Neuronal stem cell (in vitro differentiated cells): ENCODE measurements at regions not wholly inside any gene's neighbourhood (a gene's known extent, or its start where the extent isn't known, plus 50 kb on each side); places are given as distances from the start of the nearest gene placed in this dataset.

Experiments used
- DNase-seq: peaks from one replicate; pipeline ENCODE4 v3.0.0-alpha.2; 2013; ENCODE audit warnings: low spot score
- H2AFZ ChIP-seq: one replicate; pipeline ENCODE4 v1.6.1; 2013; ENCODE audit warnings: mild to moderate bottlenecking, low read length, inconsistent platforms
- H2AK5ac ChIP-seq: 2 replicates; pipeline ENCODE4 v1.6.1; 2013; ENCODE audit warnings: low read depth, mild to moderate bottlenecking, inconsistent platforms, low read length, moderate library complexity, mixed read lengths
- H2BK120ac ChIP-seq: 2 replicates; pipeline ENCODE4 v1.6.1; 2013; ENCODE audit warnings: low read depth, mild to moderate bottlenecking, inconsistent platforms, low read length, moderate library complexity, mixed read lengths
- H2BK12ac ChIP-seq: one replicate; pipeline ENCODE4 v1.6.1; 2013; ENCODE audit warnings: low read length, inconsistent platforms
- H2BK15ac ChIP-seq: 2 replicates; pipeline ENCODE4 v1.6.1; 2013; ENCODE audit warnings: mild to moderate bottlenecking, low read length, inconsistent platforms, mixed read lengths
- H2BK5ac ChIP-seq: one replicate; pipeline ENCODE4 v1.6.1; 2013; ENCODE audit warnings: inconsistent platforms, mild to moderate bottlenecking, low read length, moderate library complexity
- H3K14ac ChIP-seq: one replicate; pipeline ENCODE4 v1.6.1; 2013; ENCODE audit warnings: low read length, inconsistent platforms
- H3K18ac ChIP-seq: 2 replicates; pipeline ENCODE4 v1.6.1; 2013; ENCODE audit warnings: low read length, inconsistent platforms
- H3K23ac ChIP-seq: 2 replicates; pipeline ENCODE4 v1.6.1; 2013; ENCODE audit warnings: low read depth, mild to moderate bottlenecking, mixed read lengths, low read length, inconsistent platforms; ENCODE audit not compliant: poor library complexity
- H3K27ac ChIP-seq: replicated peaks from 3 replicates; pipeline ENCODE4 v1.5.1; 2013; ENCODE audit warnings: low read length, inconsistent platforms
- H3K27me3 ChIP-seq, 3 experiments: 2 replicates each; pipeline ENCODE4 v1.6.1; 2013; ENCODE audit warnings: low read length in 3 of 3, mild to moderate bottlenecking in 2 of 3, inconsistent platforms in 1 of 3, low read depth in 1 of 3, mixed read lengths in 1 of 3, moderate library complexity in 1 of 3; ENCODE audit not compliant: control insufficient read depth in 3 of 3, insufficient read depth in 3 of 3
- H3K36me3 ChIP-seq, 2 donors: replicated peaks in 1 of 2; 2 replicates each; pipeline ENCODE4 v1.6.1; 2013; ENCODE audit warnings: low read length in 2 of 2; ENCODE audit not compliant: control insufficient read depth in 2 of 2, insufficient read depth in 2 of 2
- H3K4ac ChIP-seq: 2 replicates; pipeline ENCODE4 v1.6.1; 2013; ENCODE audit warnings: inconsistent platforms, mild to moderate bottlenecking, low read length, moderate library complexity
- H3K4me1 ChIP-seq, 2 donors: 1 replicate in 1 of 2; 2 replicates in 1 of 2; pipeline ENCODE4 v1.6.1; 2013; ENCODE audit warnings: low read length in 2 of 2, low read depth in 1 of 2; ENCODE audit not compliant: control insufficient read depth in 2 of 2, insufficient read depth in 1 of 2
- H3K4me2 ChIP-seq: one replicate; pipeline ENCODE4 v1.6.1; 2013; ENCODE audit warnings: mild to moderate bottlenecking, low read length, inconsistent platforms; ENCODE audit not compliant: insufficient read depth, poor library complexity, severe bottlenecking
- H3K4me3 ChIP-seq, 2 donors: 2 replicates each; pipeline ENCODE4 v1.5.1; 2013; ENCODE audit warnings: low read length in 2 of 2, mild to moderate bottlenecking in 2 of 2, inconsistent platforms in 1 of 2, moderate library complexity in 1 of 2
- H3K79me1 ChIP-seq: one replicate; pipeline ENCODE4 v1.6.1; 2013; ENCODE audit warnings: low read depth, mild to moderate bottlenecking, inconsistent platforms, low read length, moderate library complexity
- H3K9ac ChIP-seq: one replicate; pipeline ENCODE4 v1.6.1; 2013; ENCODE audit warnings: mild to moderate bottlenecking, low read depth, low read length, inconsistent platforms; ENCODE audit not compliant: poor library complexity
- H3K9me3 ChIP-seq, 2 donors: replicated peaks in 1 of 2; 2 replicates each; pipeline versions ENCODE3 to v1.6.1; 2013; ENCODE audit warnings: low read length in 2 of 2, mild to moderate bottlenecking in 2 of 2, inconsistent platforms in 1 of 2, low read depth in 1 of 2, mixed read lengths in 1 of 2, moderate library complexity in 1 of 2; ENCODE audit not compliant: control insufficient read depth in 2 of 2, insufficient read depth in 1 of 2
- H4K8ac ChIP-seq: one replicate; pipeline ENCODE4 v1.6.1; 2013; ENCODE audit warnings: low read depth, mild to moderate bottlenecking, inconsistent platforms, low read length, moderate library complexity
- H4K91ac ChIP-seq: one replicate; pipeline ENCODE4 v1.6.1; 2013; ENCODE audit warnings: low read length, low read depth, mild to moderate bottlenecking, inconsistent platforms; ENCODE audit not compliant: poor library complexity
- WGBS, 2 donors: extraction: QIAGEN DNeasy Blood & Tissue Kit; methylation state at CpG; one replicate each; pipeline ENCODE4 v1.1.7; 2013; ENCODE audit warnings: missing lambda C conversion rate in 2 of 2, mixed read lengths in 1 of 2; ENCODE audit not compliant: insufficient read length in 2 of 2, insufficient replicate concordance in 1 of 2; ENCODE audit errors: extremely low coverage in 2 of 2; 5-methylcytosine and 5-hydroxymethylcytosine counted together

- H3K36me3 ChIP-seq, result no peaks in the 10 kb centered on the region
- no peak overlapping the region for H3K14ac ChIP-seq
- H3K4me1 ChIP-seq, result no peaks in the 10 kb centered on the region
- H2BK120ac ChIP-seq, result no peak overlapping the region
- H4K91ac ChIP-seq, result no peak overlapping the region
- H3K4me2 ChIP-seq, result no peak overlapping the region
- H3K27me3 ChIP-seq, result no peaks in the 10 kb centered on the region
- no peak overlapping the region for H2BK15ac ChIP-seq
- H3K27ac ChIP-seq, result no peak overlapping the region
- H4K8ac ChIP-seq, result no peak overlapping the region
- DNase-seq, result no peak
- H2AFZ ChIP-seq, result no peak overlapping the region
- no peak overlapping the region for H3K9ac ChIP-seq
- no peak overlapping the region for H3K23ac ChIP-seq
- no peak overlapping the region for H2BK5ac ChIP-seq
- no peak overlapping the region for H3K4me3 ChIP-seq
- no peak overlapping the region for H2BK12ac ChIP-seq
- H2AK5ac ChIP-seq, result no peak overlapping the region
- H3K18ac ChIP-seq, result no peak overlapping the region
- no peaks in the 10 kb centered on the region for H3K9me3 ChIP-seq
- H3K4ac ChIP-seq, result no peak overlapping the region
- whole genome bisulfite sequencing, 2 donors, result no CpG with 5 or more reads among the region's 4 CpGs
- H3K79me1 ChIP-seq, result no peaks in the 10 kb centered on the region
Observed at GRCh38 chr14:87524011-87524410, 469.0 kb downstream of the GALC start.

- no peak overlapping the region for H2AK5ac ChIP-seq
- no peak overlapping the region for H2BK120ac ChIP-seq
- H3K4ac ChIP-seq, result no peak overlapping the region
- H2BK15ac ChIP-seq, result no peak overlapping the region
- no peak overlapping the region for H2BK5ac ChIP-seq
- H3K79me1 ChIP-seq, result no peaks in the 10 kb centered on the region
- no peaks in the 10 kb centered on the region for H3K27me3 ChIP-seq
- no peak overlapping the region for H4K91ac ChIP-seq
- no peaks in the 10 kb centered on the region for H3K4me1 ChIP-seq
- H3K9ac ChIP-seq, result no peak overlapping the region
- H3K23ac ChIP-seq, result no peak overlapping the region
- H3K36me3 ChIP-seq, result no peaks in the 10 kb centered on the region
- H2BK12ac ChIP-seq, result no peak overlapping the region
- no peaks in the 10 kb centered on the region for H3K9me3 ChIP-seq
- H3K4me2 ChIP-seq, result no peak overlapping the region
- no peak overlapping the region for H4K8ac ChIP-seq
- DNase-seq, result no peak
- H3K18ac ChIP-seq, result no peak overlapping the region
- H2AFZ ChIP-seq, result no peak overlapping the region
- no peak overlapping the region for H3K14ac ChIP-seq
- no peak overlapping the region for H3K4me3 ChIP-seq
- no peak overlapping the region for H3K27ac ChIP-seq
- no CpG with 5 or more reads among the region's 1 CpG for WGBS, 2 donors
Observed at GRCh38 chr14:87522575-87522974, 470.4 kb downstream of the GALC start.

- Histone ChIP-seq H3K4me2 (no peak overlapping the region), H4K8ac (no peak overlapping the region), H3K14ac (no peak overlapping the region), H3K23ac (no peak overlapping the region), H2BK120ac (no peak overlapping the region), H2AFZ (no peak overlapping the region), H3K9ac (no peak overlapping the region), H3K18ac (no peak overlapping the region), H2AK5ac (no peak overlapping the region), H3K27ac (no peak overlapping the region), H3K9me3 (no peaks in the 10 kb centered on the region), H3K79me1 (no peaks in the 10 kb centered on the region), H3K27me3 (no peaks in the 10 kb centered on the region), H2BK15ac (no peak overlapping the region), H2BK12ac (no peak overlapping the region), H3K4me3 (no peak overlapping the region), H4K91ac (no peak overlapping the region), H3K4me1 (peaks cover 0 to 1% of the 10 kb centered on the region in 2 donors), H2BK5ac (no peak overlapping the region), H3K4ac (no peak overlapping the region), H3K36me3 (no peaks in the 10 kb centered on the region)
- WGBS, 2 donors, result no CpG with 5 or more reads among the region's 1 CpG
- no peak for DNase-seq
Observed at GRCh38 chr14:87508333-87508732, 484.6 kb downstream of the GALC start.

GRCh38 chr14:87503711-87504110, 489.3 kb downstream of the GALC start:
- Histone ChIP-seq H3K27me3 (no peaks in the 10 kb centered on the region), H2AFZ (no peak overlapping the region), H3K9ac (no peak overlapping the region), H3K14ac (no peak overlapping the region), H3K18ac (no peak overlapping the region), H2BK12ac (no peak overlapping the region), H3K27ac (no peak overlapping the region), H4K8ac (no peak overlapping the region), H3K36me3 (no peaks in the 10 kb centered on the region), H2BK120ac (no peak overlapping the region), H2BK5ac (no peak overlapping the region), H3K9me3 (no peaks in the 10 kb centered on the region), H3K4me2 (no peak overlapping the region), H3K4me1 (peaks cover 0 to 1% of the 10 kb centered on the region in 2 donors), H3K23ac (no peak overlapping the region), H2BK15ac (no peak overlapping the region), H2AK5ac (no peak overlapping the region), H3K4me3 (no peak overlapping the region), H4K91ac (no peak overlapping the region), H3K79me1 (no peaks in the 10 kb centered on the region), H3K4ac (no peak overlapping the region)
- WGBS, 2 donors, result no CpG with 5 or more reads among the region's 3 CpGs
- DNase-seq, result no peak
